SU-DHL-6 (cell line): ENCODE measurements at regions not wholly inside any gene's neighbourhood (a gene's known extent, or its start where the extent isn't known, plus 50 kb on each side); places are given as distances from the start of the nearest gene placed in this dataset.

Source experiments
- EZH2phosphoT487 ChIP-seq: fragments of 200-600 bp; sonication (generic), shearing (Covaris generic); conservative IDR thresholded peaks from 2 replicates; pipeline ENCODE4 v1.6.1; 2018; ENCODE audit warnings: mild to moderate bottlenecking, antibody characterized with exemption, low read length, moderate library complexity, mixed read lengths
- TF ChIP-seq, protein P1 (sequence below): fragments of 200-600 bp; sonication (generic); IDR thresholded peaks from one replicate; pipeline ENCODE4 v1.5.1; 2017; ENCODE audit warnings: antibody characterized with exemption, mild to moderate bottlenecking, low read length, moderate library complexity; ENCODE audit not compliant: insufficient read depth, poor library complexity, severe bottlenecking

- TF ChIP-seq, protein P1, sequence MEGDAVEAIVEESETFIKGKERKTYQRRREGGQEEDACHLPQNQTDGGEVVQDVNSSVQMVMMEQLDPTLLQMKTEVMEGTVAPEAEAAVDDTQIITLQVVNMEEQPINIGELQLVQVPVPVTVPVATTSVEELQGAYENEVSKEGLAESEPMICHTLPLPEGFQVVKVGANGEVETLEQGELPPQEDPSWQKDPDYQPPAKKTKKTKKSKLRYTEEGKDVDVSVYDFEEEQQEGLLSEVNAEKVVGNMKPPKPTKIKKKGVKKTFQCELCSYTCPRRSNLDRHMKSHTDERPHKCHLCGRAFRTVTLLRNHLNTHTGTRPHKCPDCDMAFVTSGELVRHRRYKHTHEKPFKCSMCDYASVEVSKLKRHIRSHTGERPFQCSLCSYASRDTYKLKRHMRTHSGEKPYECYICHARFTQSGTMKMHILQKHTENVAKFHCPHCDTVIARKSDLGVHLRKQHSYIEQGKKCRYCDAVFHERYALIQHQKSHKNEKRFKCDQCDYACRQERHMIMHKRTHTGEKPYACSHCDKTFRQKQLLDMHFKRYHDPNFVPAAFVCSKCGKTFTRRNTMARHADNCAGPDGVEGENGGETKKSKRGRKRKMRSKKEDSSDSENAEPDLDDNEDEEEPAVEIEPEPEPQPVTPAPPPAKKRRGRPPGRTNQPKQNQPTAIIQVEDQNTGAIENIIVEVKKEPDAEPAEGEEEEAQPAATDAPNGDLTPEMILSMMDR, result no peak
- no peak for TF ChIP-seq EZH2phosphoT487
Observed at GRCh38 chr6:91485047-91485446, 898.2 kb upstream of the MAP3K7 start.
